Kidney epithelial cell (primary cell): ENCODE measurements at regions not wholly inside any gene's neighbourhood (a gene's known extent, or its start where the extent isn't known, plus 50 kb on each side); places are given as distances from the start of the nearest gene placed in this dataset.

Experiments used
- DNase-seq: peaks from one replicate; pipeline ENCODE4 v3.0.0-alpha.2; 2010; ENCODE audit warnings: low read depth
- H3K27me3 ChIP-seq: 2 replicates; pipeline ENCODE4 v1.6.0; 2011; ENCODE audit warnings: low read length; ENCODE audit not compliant: control insufficient read depth, insufficient read depth
- H3K36me3 ChIP-seq: 2 replicates; pipeline ENCODE4 v1.5.1; 2011; ENCODE audit warnings: low read length; ENCODE audit not compliant: control insufficient read depth, insufficient read depth
- H3K4me3 ChIP-seq: 2 replicates; pipeline ENCODE4 v1.5.1; 2011; ENCODE audit warnings: low read depth, mild to moderate bottlenecking, control low read depth, low read length
- TF ChIP-seq, protein P1 (sequence below): IDR thresholded peaks from 2 replicates; pipeline ENCODE4 v1.5.1; 2011; ENCODE audit warnings: mild to moderate bottlenecking, moderate library complexity, low read length, control low read depth, inconsistent platforms; ENCODE audit not compliant: insufficient read depth, poor library complexity, severe bottlenecking

DNA sequence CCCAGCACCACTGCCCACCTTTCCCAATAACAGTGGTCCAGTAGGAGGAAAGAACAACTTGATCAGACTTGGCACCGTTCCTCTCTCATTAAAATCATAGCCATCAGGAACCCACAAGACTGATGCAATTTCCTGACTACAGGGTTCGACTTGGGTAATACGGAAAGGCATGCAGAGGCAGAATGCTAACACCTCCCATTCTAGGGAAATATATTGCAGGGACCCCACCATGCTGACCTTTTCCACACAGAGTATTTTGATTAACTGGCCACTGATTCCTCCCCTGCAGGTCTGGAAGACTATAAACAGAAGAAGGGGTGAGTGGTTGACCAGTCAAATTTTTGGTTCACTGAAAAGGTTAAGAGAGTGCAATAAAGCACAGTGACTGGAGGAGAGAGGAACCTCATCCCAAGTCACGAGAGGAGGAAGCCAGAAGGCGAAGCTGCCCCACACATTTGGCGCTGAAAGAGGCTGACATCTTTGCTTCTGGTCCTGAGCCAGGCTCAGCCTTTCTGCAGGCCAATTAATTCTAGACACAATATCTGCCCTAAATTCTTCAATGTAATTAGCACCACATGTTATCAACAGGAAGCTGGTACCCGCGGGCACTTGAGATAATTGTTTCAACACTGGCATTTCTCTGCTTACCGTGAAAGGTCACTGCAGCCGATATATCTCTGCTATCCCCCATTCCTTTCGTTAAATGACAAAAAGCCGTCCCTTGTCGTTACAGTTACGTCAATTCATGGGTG, 64.7 kb upstream of the SPOCK1 start:
- no peak overlapping the region for H3K4me3 ChIP-seq
- H3K36me3 ChIP-seq = no peaks in the 10 kb centered on the region
- H3K27me3 ChIP-seq = no peaks in the 10 kb centered on the region
- TF ChIP-seq, protein P1, sequence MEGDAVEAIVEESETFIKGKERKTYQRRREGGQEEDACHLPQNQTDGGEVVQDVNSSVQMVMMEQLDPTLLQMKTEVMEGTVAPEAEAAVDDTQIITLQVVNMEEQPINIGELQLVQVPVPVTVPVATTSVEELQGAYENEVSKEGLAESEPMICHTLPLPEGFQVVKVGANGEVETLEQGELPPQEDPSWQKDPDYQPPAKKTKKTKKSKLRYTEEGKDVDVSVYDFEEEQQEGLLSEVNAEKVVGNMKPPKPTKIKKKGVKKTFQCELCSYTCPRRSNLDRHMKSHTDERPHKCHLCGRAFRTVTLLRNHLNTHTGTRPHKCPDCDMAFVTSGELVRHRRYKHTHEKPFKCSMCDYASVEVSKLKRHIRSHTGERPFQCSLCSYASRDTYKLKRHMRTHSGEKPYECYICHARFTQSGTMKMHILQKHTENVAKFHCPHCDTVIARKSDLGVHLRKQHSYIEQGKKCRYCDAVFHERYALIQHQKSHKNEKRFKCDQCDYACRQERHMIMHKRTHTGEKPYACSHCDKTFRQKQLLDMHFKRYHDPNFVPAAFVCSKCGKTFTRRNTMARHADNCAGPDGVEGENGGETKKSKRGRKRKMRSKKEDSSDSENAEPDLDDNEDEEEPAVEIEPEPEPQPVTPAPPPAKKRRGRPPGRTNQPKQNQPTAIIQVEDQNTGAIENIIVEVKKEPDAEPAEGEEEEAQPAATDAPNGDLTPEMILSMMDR = no peak
- DNase-seq = peak; percentile 86

- no peaks in the 10 kb centered on the region for H3K36me3 ChIP-seq
- no peak for DNase-seq
- H3K4me3 ChIP-seq = no peak overlapping the region
- no peaks in the 10 kb centered on the region for H3K27me3 ChIP-seq
- TF ChIP-seq, protein P1 = no peak
Observed at GRCh38 chr5:137563301-137563645, 64.1 kb upstream of the SPOCK1 start.

GRCh38 chr5:137561608-137562007, 62.5 kb upstream of the SPOCK1 start:
- Histone ChIP-seq H3K27me3 (no peaks in the 10 kb centered on the region), H3K4me3 (no peak overlapping the region), H3K36me3 (no peaks in the 10 kb centered on the region)
- DNase-seq = no peak
- TF ChIP-seq, protein P1 = no peak

DNA sequence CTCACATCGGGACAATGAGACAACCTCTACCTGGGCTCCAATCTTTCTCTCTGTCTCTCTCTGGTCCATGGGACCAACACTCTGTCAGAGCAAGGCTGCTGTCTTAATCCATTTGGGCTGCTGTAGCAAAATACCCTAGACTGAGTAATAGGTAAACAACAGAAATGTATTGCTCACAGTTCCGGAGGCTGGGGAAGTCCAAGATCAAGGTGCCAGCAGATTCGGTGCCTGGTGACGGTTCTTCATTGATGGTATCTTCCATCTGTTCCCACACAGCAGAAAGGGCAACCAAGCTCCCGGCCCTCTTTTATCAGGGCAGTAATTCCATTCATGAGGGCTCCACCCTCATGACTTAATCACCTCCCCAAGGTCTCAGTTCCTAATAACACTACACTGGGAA, 61.3 kb upstream of the SPOCK1 start:
- no peak for DNase-seq
- no peak overlapping the region for H3K4me3 ChIP-seq
- H3K27me3 ChIP-seq = no peaks in the 10 kb centered on the region
- TF ChIP-seq, protein P1 = no peak
- H3K36me3 ChIP-seq = no peaks in the 10 kb centered on the region
